ENCODE measurements at regions not wholly inside any gene's neighbourhood (a gene's known extent, or its start where the extent isn't known, plus 50 kb on each side); places are given as distances from the start of the nearest gene placed in this dataset.

GRCh38 chr4:41460641-41461040, 77.3 kb upstream of the LIMCH1 start:
- Histone ChIP-seq H3K36me3 (ENCODE audit: control insufficient read depth in 4 of 4, insufficient read depth in 3 of 4, low read depth in 1 of 4, low read length in 3 of 4) (no peaks in the 10 kb centered on the region), H3K9ac (ENCODE audit: low read depth in 1 of 2, low read length in 2 of 2) (no peak overlapping the region), H3K9me3 (ENCODE audit: control insufficient read depth in 4 of 4, low read length in 3 of 4) (no peaks in the 10 kb centered on the region), H3K27me3 (ENCODE audit: control insufficient read depth in 4 of 4, insufficient read depth in 4 of 4, low read length in 3 of 4) (no peaks in the 10 kb centered on the region), H3K27ac (ENCODE audit: low read depth in 1 of 2, low read length in 2 of 2) (no peak overlapping the region), H3K4me1 (ENCODE audit: control insufficient read depth in 4 of 4, insufficient read depth in 4 of 4, low read length in 3 of 4) (no peaks in the 10 kb centered on the region), H3K4me3 (ENCODE audit: low read depth in 1 of 3, low read length in 3 of 3) (no peak overlapping the region)
- TF ChIP-seq ATF3 (IDR thresholded peaks at IDR 0.05) = no peak
- TF ChIP-seq YY1 (IDR thresholded peaks at IDR 0.05) = no peak
- TF ChIP-seq RXRA (IDR thresholded peaks at IDR 0.05) = no peak
- TF ChIP-seq HNF4G (IDR thresholded peaks at IDR 0.05) = no peak
- no peak for TF ChIP-seq TAF1 (conservative IDR thresholded peaks at IDR 0.05)
- no peak for TF ChIP-seq EGR1 (IDR thresholded peaks at IDR 0.05; ENCODE audit: low read depth in 2 of 2)
- TF ChIP-seq JUND (IDR thresholded peaks at IDR 0.05) = no peak
- TF ChIP-seq GABPA (IDR thresholded peaks at IDR 0.05 in 1 of 2, conservative IDR thresholded peaks at IDR 0.05 in 1 of 2) = no peak
- TF ChIP-seq, protein P1, sequence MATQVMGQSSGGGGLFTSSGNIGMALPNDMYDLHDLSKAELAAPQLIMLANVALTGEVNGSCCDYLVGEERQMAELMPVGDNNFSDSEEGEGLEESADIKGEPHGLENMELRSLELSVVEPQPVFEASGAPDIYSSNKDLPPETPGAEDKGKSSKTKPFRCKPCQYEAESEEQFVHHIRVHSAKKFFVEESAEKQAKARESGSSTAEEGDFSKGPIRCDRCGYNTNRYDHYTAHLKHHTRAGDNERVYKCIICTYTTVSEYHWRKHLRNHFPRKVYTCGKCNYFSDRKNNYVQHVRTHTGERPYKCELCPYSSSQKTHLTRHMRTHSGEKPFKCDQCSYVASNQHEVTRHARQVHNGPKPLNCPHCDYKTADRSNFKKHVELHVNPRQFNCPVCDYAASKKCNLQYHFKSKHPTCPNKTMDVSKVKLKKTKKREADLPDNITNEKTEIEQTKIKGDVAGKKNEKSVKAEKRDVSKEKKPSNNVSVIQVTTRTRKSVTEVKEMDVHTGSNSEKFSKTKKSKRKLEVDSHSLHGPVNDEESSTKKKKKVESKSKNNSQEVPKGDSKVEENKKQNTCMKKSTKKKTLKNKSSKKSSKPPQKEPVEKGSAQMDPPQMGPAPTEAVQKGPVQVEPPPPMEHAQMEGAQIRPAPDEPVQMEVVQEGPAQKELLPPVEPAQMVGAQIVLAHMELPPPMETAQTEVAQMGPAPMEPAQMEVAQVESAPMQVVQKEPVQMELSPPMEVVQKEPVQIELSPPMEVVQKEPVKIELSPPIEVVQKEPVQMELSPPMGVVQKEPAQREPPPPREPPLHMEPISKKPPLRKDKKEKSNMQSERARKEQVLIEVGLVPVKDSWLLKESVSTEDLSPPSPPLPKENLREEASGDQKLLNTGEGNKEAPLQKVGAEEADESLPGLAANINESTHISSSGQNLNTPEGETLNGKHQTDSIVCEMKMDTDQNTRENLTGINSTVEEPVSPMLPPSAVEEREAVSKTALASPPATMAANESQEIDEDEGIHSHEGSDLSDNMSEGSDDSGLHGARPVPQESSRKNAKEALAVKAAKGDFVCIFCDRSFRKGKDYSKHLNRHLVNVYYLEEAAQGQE (IDR thresholded peaks at IDR 0.05) = no peak
- TF ChIP-seq ZBTB33 (IDR thresholded peaks at IDR 0.05) = no peak
- TF ChIP-seq FOXA2 (IDR thresholded peaks at IDR 0.05) = no peak
- DNase-seq (ENCODE audit: low spot score) = no peak
- WGBS = 89% methylated on average over 5 of the region's 5 CpGs

DNA sequence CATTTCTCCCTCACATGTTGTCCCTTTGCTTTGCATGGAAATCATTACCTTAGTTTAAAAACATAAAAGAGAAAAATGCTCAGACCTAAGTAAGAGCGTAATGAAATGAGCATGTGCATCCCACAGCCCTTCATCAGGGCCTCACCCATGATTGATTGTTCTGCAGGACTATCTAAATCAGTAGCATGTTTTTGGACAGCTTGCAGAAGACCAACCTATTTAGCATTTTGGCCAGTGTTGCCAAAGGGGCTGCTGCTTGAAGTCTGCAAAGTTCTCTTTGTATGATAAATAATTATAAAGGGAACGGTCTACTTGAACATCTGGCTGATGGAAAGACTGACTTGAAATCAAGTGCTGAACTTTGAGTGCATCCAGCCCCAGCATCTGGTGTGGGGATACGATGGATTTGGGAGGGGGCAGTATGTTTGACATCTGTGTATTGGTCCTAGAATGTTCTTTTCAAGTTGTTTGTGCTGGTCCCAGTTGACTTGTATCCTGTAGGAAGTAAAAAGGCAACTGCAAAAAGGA, 76.1 kb upstream of the LIMCH1 start:
- no peaks in the 10 kb centered on the region for H3K27me3 ChIP-seq (ENCODE audit: control insufficient read depth in 4 of 4, insufficient read depth in 4 of 4, low read length in 3 of 4)
- WGBS = 80% methylated on average over 3 of the region's 3 CpGs
- DNase-seq (ENCODE audit: low spot score) = no peak
- H3K4me3 ChIP-seq (ENCODE audit: low read depth in 1 of 3, low read length in 3 of 3) = no peak overlapping the region
- H3K27ac ChIP-seq (ENCODE audit: low read depth in 1 of 2, low read length in 2 of 2) = no peak overlapping the region
- H3K9me3 ChIP-seq (ENCODE audit: control insufficient read depth in 4 of 4, low read length in 3 of 4) = no peaks in the 10 kb centered on the region
- H3K36me3 ChIP-seq (ENCODE audit: control insufficient read depth in 4 of 4, insufficient read depth in 3 of 4, low read depth in 1 of 4, low read length in 3 of 4) = no peaks in the 10 kb centered on the region
- no peak overlapping the region for H3K9ac ChIP-seq (ENCODE audit: low read depth in 1 of 2, low read length in 2 of 2)
- H3K4me1 ChIP-seq (ENCODE audit: control insufficient read depth in 4 of 4, insufficient read depth in 4 of 4, low read length in 3 of 4) = no peaks in the 10 kb centered on the region
- TF ChIP-seq EGR1 (IDR thresholded peaks at IDR 0.05; ENCODE audit: low read depth in 2 of 2) = no peak
- TF ChIP-seq FOXA2 (IDR thresholded peaks at IDR 0.05) = no peak
- TF ChIP-seq, protein P1 (IDR thresholded peaks at IDR 0.05) = no peak
- no peak for TF ChIP-seq MAX (IDR thresholded peaks at IDR 0.05)
- no peak for TF ChIP-seq RXRA (IDR thresholded peaks at IDR 0.05)
- TF ChIP-seq ATF3 (IDR thresholded peaks at IDR 0.05) = no peak
- TF ChIP-seq ZBTB33 (IDR thresholded peaks at IDR 0.05) = no peak
- TF ChIP-seq YY1 (IDR thresholded peaks at IDR 0.05) = no peak
- TF ChIP-seq, protein P2, sequence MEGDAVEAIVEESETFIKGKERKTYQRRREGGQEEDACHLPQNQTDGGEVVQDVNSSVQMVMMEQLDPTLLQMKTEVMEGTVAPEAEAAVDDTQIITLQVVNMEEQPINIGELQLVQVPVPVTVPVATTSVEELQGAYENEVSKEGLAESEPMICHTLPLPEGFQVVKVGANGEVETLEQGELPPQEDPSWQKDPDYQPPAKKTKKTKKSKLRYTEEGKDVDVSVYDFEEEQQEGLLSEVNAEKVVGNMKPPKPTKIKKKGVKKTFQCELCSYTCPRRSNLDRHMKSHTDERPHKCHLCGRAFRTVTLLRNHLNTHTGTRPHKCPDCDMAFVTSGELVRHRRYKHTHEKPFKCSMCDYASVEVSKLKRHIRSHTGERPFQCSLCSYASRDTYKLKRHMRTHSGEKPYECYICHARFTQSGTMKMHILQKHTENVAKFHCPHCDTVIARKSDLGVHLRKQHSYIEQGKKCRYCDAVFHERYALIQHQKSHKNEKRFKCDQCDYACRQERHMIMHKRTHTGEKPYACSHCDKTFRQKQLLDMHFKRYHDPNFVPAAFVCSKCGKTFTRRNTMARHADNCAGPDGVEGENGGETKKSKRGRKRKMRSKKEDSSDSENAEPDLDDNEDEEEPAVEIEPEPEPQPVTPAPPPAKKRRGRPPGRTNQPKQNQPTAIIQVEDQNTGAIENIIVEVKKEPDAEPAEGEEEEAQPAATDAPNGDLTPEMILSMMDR (IDR thresholded peaks at IDR 0.05; ENCODE audit: low read depth, low read length, missing input control) = no peak
- TF ChIP-seq RAD21 (IDR thresholded peaks at IDR 0.05) = no peak
- no peak for TF ChIP-seq HNF4G (IDR thresholded peaks at IDR 0.05)
- no peak for TF ChIP-seq JUND (IDR thresholded peaks at IDR 0.05)
- TF ChIP-seq GABPA (IDR thresholded peaks at IDR 0.05 in 1 of 2, conservative IDR thresholded peaks at IDR 0.05 in 1 of 2) = no peak
- no peak for TF ChIP-seq FOXA1 (IDR thresholded peaks at IDR 0.05)
- TF ChIP-seq NR2F2 (IDR thresholded peaks at IDR 0.05) = no peak
- no peak for TF ChIP-seq HNF4A (conservative IDR thresholded peaks at IDR 0.05)
